ENCODE measurements at regions not wholly inside any gene's neighbourhood (a gene's known extent, or its start where the extent isn't known, plus 50 kb on each side); places are given as distances from the start of the nearest gene placed in this dataset.

DNA sequence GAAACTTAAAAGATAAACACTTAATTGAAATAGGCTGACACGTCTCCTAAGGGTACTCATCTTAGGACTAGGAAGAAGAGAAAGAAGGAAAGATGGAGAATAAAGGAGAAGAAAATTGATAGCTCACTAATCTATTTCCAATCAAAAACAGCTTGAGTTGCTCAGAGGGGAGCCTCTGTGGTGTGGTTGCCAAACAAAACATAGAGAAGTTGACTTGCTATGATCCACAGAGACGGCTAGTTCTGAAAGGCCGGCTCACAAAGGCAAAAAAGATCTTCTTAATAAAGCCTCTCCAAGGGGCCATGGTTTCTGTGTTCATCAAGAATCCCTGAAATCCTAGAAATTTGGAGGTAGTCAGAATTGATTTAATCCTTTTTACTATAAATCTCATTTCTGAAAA lies 644.1 kb downstream of the LMO4 start:
- TF ChIP-seq, protein P1, sequence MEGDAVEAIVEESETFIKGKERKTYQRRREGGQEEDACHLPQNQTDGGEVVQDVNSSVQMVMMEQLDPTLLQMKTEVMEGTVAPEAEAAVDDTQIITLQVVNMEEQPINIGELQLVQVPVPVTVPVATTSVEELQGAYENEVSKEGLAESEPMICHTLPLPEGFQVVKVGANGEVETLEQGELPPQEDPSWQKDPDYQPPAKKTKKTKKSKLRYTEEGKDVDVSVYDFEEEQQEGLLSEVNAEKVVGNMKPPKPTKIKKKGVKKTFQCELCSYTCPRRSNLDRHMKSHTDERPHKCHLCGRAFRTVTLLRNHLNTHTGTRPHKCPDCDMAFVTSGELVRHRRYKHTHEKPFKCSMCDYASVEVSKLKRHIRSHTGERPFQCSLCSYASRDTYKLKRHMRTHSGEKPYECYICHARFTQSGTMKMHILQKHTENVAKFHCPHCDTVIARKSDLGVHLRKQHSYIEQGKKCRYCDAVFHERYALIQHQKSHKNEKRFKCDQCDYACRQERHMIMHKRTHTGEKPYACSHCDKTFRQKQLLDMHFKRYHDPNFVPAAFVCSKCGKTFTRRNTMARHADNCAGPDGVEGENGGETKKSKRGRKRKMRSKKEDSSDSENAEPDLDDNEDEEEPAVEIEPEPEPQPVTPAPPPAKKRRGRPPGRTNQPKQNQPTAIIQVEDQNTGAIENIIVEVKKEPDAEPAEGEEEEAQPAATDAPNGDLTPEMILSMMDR (IDR thresholded peaks at IDR 0.05; ENCODE audit: insufficient read depth, low read depth, low read length): no peak
- no peak for TF ChIP-seq EZH2 (IDR thresholded peaks at IDR 0.05; ENCODE audit: insufficient read depth, low read length)
